HEK293T (cell line): ENCODE measurements at regions not wholly inside any gene's neighbourhood (a gene's known extent, or its start where the extent isn't known, plus 50 kb on each side); places are given as distances from the start of the nearest gene placed in this dataset.
A peak's percentile ranks its signal among the peaks of the same experiment; 100 is the strongest.

Experiments
- CTCF ChIA-PET: fragments of 350-600 bp; formaldehyde crosslinking; extraction: SDS; loops from one replicate; lab custom pipeline; 2021; ENCODE audit warnings: antibody characterized with exemption, inconsistent platforms; lab: Yijun Ruan, JAX
- POLR2A ChIA-PET: fragments of 350-600 bp; formaldehyde crosslinking; extraction: SDS; loops from one replicate; lab custom pipeline; 2020; ENCODE audit warnings: antibody characterized with exemption, inconsistent platforms; lab: Yijun Ruan, JAX
- DNase-seq: peaks from one replicate; pipeline ENCODE4 v3.0.0; 2012; ENCODE audit warnings: mixed read lengths; ENCODE audit errors: extremely low spot score
- ARNT ChIP-seq: fragments of 450-650 bp; IDR thresholded peaks from 2 replicates; pipeline ENCODE4 v1.6.1; 2017; ENCODE audit warnings: mild to moderate bottlenecking
- BHLHE40 ChIP-seq: fragments of 450-650 bp; IDR thresholded peaks from 2 replicates; pipeline ENCODE4 v1.6.1; 2016; ENCODE audit warnings: mild to moderate bottlenecking, moderate library complexity, borderline replicate concordance
- CTBP1 ChIP-seq: fragments of 450-650 bp; IDR thresholded peaks from 2 replicates; pipeline ENCODE4 v1.6.1; 2016; ENCODE audit warnings: borderline replicate concordance
- ELF4 ChIP-seq: fragments of 450-650 bp; IDR thresholded peaks from 2 replicates; pipeline ENCODE4 v1.6.1; 2017; ENCODE audit warnings: antibody characterized with exemption
- FOXA1 ChIP-seq: fragments of 450-650 bp; IDR thresholded peaks from 2 replicates; pipeline ENCODE4 v1.6.1; 2016; ENCODE audit warnings: mild to moderate bottlenecking
- FOXK2 ChIP-seq: fragments of 450-650 bp; IDR thresholded peaks from 2 replicates; pipeline ENCODE4 v1.6.1; 2016; ENCODE audit warnings: mild to moderate bottlenecking
- FOXM1 ChIP-seq: fragments of 450-650 bp; IDR thresholded peaks from 2 replicates; pipeline ENCODE4 v1.6.1; 2017; ENCODE audit warnings: mild to moderate bottlenecking, borderline replicate concordance
- HDGF ChIP-seq: fragments of 450-650 bp; IDR thresholded peaks from 2 replicates; pipeline ENCODE4 v1.6.1; 2017; ENCODE audit warnings: antibody characterized with exemption, borderline replicate concordance
- L3MBTL2 ChIP-seq: fragments of 450-650 bp; conservative IDR thresholded peaks from 2 replicates; pipeline ENCODE4 v1.6.1; 2016; ENCODE audit warnings: mild to moderate bottlenecking
- LEF1 ChIP-seq: fragments of 450-650 bp; IDR thresholded peaks from 2 replicates; pipeline ENCODE4 v1.6.1; 2017; ENCODE audit warnings: mild to moderate bottlenecking, borderline replicate concordance
- NFRKB ChIP-seq: fragments of 450-650 bp; IDR thresholded peaks from 2 replicates; pipeline ENCODE4 v1.6.1; 2016; ENCODE audit warnings: mild to moderate bottlenecking, moderate library complexity
- SP1 ChIP-seq: fragments of 450-650 bp; IDR thresholded peaks from 2 replicates; pipeline ENCODE4 v1.6.1; 2017
- SUZ12 ChIP-seq: fragments of 450-650 bp; IDR thresholded peaks from 2 replicates; pipeline ENCODE4 v1.6.1; 2016; ENCODE audit warnings: mild to moderate bottlenecking
- TARDBP ChIP-seq: fragments of 450-650 bp; IDR thresholded peaks from 2 replicates; pipeline ENCODE4 v1.6.1; 2016
- ZNF384 ChIP-seq: fragments of 450-650 bp; IDR thresholded peaks from 2 replicates; pipeline ENCODE4 v1.6.1; 2016
- TF ChIP-seq, protein P1 (sequence below): fragments of 450-650 bp; IDR thresholded peaks from 2 replicates; pipeline ENCODE4 v1.6.1; 2016

DNA sequence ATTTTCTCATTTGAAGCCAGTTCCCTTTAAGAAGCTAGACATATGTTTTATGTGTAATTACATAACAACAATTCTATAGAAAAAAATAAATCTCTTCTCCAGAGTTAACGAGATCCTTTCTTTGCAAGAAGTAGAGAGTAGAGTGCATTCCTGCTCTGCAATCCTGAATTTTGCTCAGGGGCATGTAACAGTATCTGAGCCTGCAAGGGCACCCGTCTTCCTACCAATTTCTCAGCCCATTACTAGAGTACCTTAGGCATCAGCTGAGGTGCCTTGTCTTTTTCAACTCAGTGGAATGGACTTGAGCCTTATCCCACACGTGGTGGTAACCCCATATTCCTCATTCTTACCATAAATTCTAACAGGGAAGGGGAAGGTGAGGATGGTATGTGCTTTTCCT lies 205.9 kb downstream of the IKZF2 start:
- ChIA-PET POLR2A (no interaction called here), CTCF (no interaction called here)
- no peak for DNase-seq
- TF ChIP-seq, protein P1, sequence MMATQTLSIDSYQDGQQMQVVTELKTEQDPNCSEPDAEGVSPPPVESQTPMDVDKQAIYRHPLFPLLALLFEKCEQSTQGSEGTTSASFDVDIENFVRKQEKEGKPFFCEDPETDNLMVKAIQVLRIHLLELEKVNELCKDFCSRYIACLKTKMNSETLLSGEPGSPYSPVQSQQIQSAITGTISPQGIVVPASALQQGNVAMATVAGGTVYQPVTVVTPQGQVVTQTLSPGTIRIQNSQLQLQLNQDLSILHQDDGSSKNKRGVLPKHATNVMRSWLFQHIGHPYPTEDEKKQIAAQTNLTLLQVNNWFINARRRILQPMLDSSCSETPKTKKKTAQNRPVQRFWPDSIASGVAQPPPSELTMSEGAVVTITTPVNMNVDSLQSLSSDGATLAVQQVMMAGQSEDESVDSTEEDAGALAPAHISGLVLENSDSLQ, result no peak
- TF ChIP-seq TARDBP (no peak), ELF4 (no peak), LEF1 (no peak), FOXK2 (no peak), ZNF384 (no peak), SP1 (no peak), NFRKB (no peak), FOXA1 (no peak), L3MBTL2 (no peak), BHLHE40 (no peak), FOXM1 (no peak)

DNA sequence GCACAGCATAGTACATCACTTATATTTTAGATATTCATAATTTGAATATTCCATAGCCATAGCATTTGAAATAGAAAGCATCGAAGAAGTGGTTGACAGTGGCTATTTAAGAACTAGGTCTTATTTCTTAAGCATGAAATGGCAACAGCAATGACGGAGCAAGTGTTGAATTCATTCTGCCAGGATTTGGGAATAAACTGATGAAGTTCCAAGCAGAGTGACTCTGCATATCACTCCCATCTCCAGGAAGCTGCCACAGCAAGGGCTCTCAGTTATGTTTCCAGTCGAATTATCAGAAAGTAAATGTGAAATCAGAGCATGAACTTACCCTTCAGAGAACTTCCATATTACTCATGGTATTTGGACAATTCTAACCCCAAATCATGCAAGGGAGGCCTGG lies 208.1 kb downstream of the IKZF2 start:
- TF ChIP-seq FOXA1, result no peak
- TF ChIP-seq FOXM1, result no peak
- no peak for TF ChIP-seq TARDBP

DNA sequence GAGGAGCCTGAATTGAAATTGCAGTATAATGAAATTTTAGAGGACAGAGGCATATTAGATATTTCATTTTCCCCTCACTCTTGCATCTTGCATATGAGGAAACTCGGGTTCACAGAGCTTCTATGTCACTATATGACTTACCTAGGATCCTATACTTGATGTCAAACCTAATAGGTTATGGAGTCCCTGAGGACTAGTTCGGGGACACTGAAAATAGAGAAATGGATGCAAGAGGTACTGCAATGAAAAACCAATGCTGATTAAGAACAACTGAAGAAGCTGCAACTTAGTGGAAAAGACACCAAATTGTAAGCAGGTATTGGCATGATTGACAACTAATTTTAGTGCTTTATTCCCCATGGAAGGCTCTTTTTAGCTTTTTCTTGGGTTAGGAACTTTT lies 210.1 kb downstream of the IKZF2 start:
- no peak for TF ChIP-seq ELF4
- TF ChIP-seq FOXM1, result no peak
- TF ChIP-seq CTBP1, result no peak
- TF ChIP-seq NFRKB, result no peak
- TF ChIP-seq ZNF384, result no peak
- TF ChIP-seq LEF1, result no peak
- no peak for TF ChIP-seq TARDBP
- no peak for TF ChIP-seq BHLHE40
- no peak for TF ChIP-seq FOXA1
- no peak for TF ChIP-seq ARNT
- TF ChIP-seq SP1, result no peak
- no peak for TF ChIP-seq SUZ12
- TF ChIP-seq FOXK2, result no peak
- TF ChIP-seq, protein P1, result no peak
- TF ChIP-seq L3MBTL2, result no peak
- no peak for TF ChIP-seq HDGF
- ChIA-PET POLR2A (no interaction called here), CTCF (no interaction called here)
- no peak for DNase-seq

More for the DNA sequence above, 208.1 kb downstream of the IKZF2 start:
- ChIA-PET POLR2A (no interaction called here), CTCF (no interaction called here)
- DNase-seq, result no peak

DNA sequence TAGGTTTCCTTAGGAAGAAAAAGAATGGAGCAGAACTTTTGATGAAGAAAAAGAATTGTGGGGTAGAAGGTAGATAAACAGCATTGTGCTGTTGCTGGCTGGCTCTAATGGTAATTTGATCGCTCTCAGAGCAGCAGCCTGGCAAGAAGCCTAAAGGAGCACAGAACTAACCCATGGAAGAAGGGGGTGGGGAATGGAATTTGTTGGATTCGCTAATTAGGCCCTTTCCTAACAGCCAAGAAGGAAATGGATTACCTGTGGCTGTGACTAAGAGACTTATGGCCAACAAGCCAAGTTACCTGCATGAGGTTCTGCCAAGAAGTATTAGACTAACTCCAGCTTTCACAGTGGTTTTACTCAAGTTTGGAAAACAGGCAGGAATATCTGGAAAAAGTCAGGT lies 210.6 kb downstream of the IKZF2 start:
- no peak for TF ChIP-seq ARNT
- TF ChIP-seq FOXK2, result no peak
- TF ChIP-seq TARDBP, result no peak
- TF ChIP-seq HDGF, result no peak
- TF ChIP-seq BHLHE40, result no peak
- TF ChIP-seq CTBP1, result no peak
- TF ChIP-seq FOXA1, result no peak
- TF ChIP-seq ZNF384, result no peak
- no peak for TF ChIP-seq L3MBTL2
- no peak for TF ChIP-seq ELF4
- TF ChIP-seq SP1, result no peak
- TF ChIP-seq SUZ12, result no peak
- TF ChIP-seq, protein P1, result no peak
- no peak for TF ChIP-seq FOXM1
- TF ChIP-seq LEF1, result no peak
- peak; percentile 30 for DNase-seq
- ChIA-PET CTCF (no interaction called here), POLR2A (no interaction called here)

DNA sequence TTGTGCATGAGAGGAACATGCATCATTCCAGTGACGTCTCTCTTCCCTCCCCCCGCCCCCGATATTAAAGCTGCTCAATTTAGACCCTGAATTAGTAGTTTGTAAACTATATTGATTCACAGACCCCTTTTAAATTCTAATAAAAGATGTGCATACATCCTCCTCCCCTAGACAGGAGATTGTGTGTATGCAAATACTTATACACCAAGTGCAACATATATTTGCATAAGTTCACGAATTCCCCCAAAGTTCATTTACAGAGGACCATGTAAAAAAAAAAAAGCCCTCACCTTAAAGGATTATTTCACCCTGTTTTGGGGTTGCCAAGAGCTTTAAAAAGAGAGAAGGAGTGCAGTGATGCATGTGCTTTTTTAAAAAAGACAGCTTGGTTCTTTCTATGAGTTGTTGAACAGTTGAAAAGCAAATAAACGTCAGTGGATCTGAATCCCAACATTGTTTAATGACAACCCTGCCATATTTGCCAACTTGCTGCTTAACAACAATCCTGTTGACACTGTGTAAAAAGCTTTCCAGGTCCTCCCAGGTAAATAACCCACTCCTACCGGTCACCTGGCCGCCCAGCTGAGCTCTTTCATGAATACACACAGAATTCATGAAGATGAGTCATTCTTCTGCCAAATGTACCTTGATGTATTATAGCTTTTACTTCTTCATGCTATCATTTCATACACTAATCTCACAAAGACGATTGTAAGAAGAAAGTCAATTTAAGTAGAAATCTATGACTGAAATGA lies 211.5 kb downstream of the IKZF2 start:
- no peak for TF ChIP-seq LEF1
- no peak for TF ChIP-seq SP1
- no peak for TF ChIP-seq BHLHE40
- TF ChIP-seq CTBP1, result no peak
- no peak for TF ChIP-seq ARNT
- TF ChIP-seq FOXM1, result no peak
- no peak for TF ChIP-seq NFRKB
- no peak for TF ChIP-seq FOXK2
- no peak for TF ChIP-seq SUZ12
- no peak for TF ChIP-seq HDGF
- TF ChIP-seq ZNF384, result no peak
- DNase-seq, result no peak
- CTCF ChIA-PET, result no interaction called here
- POLR2A ChIA-PET, result no interaction called here

DNA sequence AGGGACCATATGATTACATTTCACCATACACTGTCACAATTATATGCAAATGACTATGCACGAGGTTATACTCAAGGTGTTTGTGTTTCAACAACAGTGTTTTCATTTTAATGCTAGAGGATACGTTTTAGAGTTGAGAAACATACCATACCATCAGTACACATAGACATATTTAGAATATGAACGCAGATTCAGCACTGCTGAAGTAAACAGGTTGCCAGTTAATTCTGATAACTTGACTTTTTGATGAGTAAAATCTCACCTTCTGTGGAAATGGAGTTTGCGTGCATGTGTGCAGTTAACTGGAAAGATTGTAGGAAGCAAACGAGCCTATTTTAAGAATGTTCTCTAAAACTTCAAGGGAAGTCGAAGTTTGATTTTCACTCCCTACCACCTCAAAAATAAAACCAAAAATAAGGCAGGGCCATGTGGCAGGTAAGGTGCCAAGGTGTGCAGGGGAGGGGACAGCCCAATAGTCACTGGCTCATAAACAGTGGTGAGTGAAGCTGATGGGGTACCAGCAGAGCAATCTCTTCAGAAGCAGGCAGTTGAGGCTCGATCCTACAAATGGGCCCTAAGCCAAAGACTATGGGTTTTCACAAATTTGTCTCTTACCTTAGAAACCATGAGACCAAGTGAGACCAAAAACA lies 213.1 kb downstream of the IKZF2 start:
- no peak for TF ChIP-seq LEF1
- no peak for TF ChIP-seq TARDBP
- no peak for TF ChIP-seq HDGF
- no peak for DNase-seq
- ChIA-PET CTCF (no interaction called here), POLR2A (no interaction called here)
